Neural progenitor cell (in vitro differentiated cells): ENCODE measurements at regions not wholly inside any gene's neighbourhood (a gene's known extent, or its start where the extent isn't known, plus 50 kb on each side); places are given as distances from the start of the nearest gene placed in this dataset.

Experiments
- CTCF ChIP-seq: fragments of 200-600 bp; sonication (generic); IDR thresholded peaks from 2 replicates; pipeline ENCODE4 v1.5.1; 2017; ENCODE audit warnings: antibody characterized with exemption, mild to moderate bottlenecking
- EZH2 ChIP-seq: fragments of 200-600 bp; sonication (generic); IDR thresholded peaks from 2 replicates; pipeline ENCODE4 v1.6.1; 2017; ENCODE audit warnings: antibody characterized with exemption, mild to moderate bottlenecking, moderate library complexity
- EZH2phosphoT487 ChIP-seq: fragments of 200-600 bp; sonication (generic); IDR thresholded peaks from 2 replicates; pipeline ENCODE4 v1.6.1; 2017; ENCODE audit warnings: antibody characterized with exemption

DNA sequence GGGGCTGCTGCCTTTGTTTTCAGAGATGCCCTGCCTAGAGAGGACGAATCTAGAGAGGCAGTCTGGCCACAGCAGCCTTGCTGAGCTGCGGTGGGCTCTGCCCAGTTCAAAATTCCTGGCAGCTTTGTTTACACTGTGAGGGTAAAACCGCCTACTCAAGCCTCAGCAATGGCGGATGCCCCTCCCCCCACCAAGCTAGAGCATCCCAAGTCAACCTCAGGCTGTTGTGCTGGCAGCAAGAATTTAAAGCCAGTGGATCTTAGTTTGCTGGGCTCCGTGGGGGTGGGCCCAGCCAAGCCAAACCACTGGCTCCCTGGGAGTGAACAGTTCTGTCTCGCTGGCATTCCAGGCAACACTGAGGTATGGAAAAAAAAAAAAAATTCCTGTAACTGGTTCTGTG, 970.9 kb downstream of the TBC1D32 start:
- no peak for TF ChIP-seq CTCF
- TF ChIP-seq EZH2phosphoT487 = no peak
- TF ChIP-seq EZH2 = no peak
